ENCODE measurements at regions not wholly inside any gene's neighbourhood (a gene's known extent, or its start where the extent isn't known, plus 50 kb on each side); places are given as distances from the start of the nearest gene placed in this dataset.

DNA sequence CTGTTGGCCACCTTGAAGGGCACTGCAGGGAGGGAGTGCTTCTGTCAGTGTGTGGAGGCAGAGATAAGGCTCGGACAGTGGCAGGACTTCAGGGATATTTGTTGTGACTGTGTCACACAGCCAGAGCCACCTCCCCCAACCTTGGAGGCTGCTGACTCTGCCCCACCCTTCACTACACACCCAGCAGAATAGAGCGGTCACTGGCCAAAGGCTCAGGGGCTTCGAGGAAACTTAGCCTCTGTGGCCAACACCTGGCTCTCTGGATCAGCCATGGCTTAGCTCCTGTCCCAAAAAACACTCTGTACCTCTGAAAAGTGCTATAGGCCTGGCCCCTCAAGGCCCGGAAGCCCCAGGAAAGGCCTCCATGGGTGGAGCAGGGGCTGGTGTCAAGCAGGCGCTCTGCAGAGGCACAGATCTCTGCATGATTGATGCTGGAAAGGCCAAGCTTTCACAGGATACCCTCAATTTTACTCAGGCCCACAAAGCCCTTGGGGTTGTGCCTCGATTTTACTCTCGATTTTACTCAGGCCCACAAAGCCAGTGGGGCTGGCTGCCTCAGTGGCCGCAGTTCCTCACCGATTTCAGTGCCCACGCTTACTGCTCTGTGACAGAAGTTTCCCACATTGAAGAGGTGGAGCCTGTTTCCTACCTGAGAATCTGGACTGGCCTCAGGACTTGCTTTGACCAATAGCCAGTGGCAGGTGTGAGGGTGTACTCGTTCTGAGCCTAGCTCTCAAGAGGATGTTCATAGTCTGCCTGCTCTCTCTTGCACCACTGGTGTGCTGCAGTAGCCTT, 113.2 kb upstream of the GPR26 start:
- no peaks in the 10 kb centered on the region for H3K9me3 ChIP-seq (ENCODE audit: control insufficient read depth in 1 of 2, low read length in 2 of 2)
- no peak overlapping the region for H3K4me3 Mint-ChIP-seq
- CTCF ChIA-PET (ENCODE audit: partially characterized antibody): interaction anchor here (1.1 kb wide), 1 partner anchor 421 kb away, joined by 3 read pairs; no protein-coding TSS in a partner anchor
- intact Hi-C loops (cut with micrococcal nuclease): no loop called here
- no peaks in the 10 kb centered on the region for H3K4me1 ChIP-seq (ENCODE audit: insufficient read depth, low read length)
- no peak overlapping the region for H3K27ac ChIP-seq (ENCODE audit: low read depth, low read length)
- H3K9me3 Mint-ChIP-seq: peaks cover 0 to 2% (median 0%) of the 10 kb centered on the region in 8 donors
- DNase-seq: no peak
- POLR2A ChIA-PET (ENCODE audit: partially characterized antibody): no interaction called here
- no peak overlapping the region for H3K27ac Mint-ChIP-seq
- H3K36me3 Mint-ChIP-seq: no peaks in the 10 kb centered on the region
- peaks cover 0 to 2% (median 0%) of the 10 kb centered on the region in 4 donors for H3K4me1 Mint-ChIP-seq
- no peaks in the 10 kb centered on the region for H3K27me3 ChIP-seq (ENCODE audit: insufficient read depth, low read length)
- H3K27me3 Mint-ChIP-seq: peaks cover 12 to 13% of the 10 kb centered on the region in 2 donors
- no peaks in the 10 kb centered on the region for H3K36me3 ChIP-seq (ENCODE audit: insufficient read depth, low read length)
- H3K4me3 ChIP-seq (ENCODE audit: low read length in 2 of 2): no peak overlapping the region

DNA sequence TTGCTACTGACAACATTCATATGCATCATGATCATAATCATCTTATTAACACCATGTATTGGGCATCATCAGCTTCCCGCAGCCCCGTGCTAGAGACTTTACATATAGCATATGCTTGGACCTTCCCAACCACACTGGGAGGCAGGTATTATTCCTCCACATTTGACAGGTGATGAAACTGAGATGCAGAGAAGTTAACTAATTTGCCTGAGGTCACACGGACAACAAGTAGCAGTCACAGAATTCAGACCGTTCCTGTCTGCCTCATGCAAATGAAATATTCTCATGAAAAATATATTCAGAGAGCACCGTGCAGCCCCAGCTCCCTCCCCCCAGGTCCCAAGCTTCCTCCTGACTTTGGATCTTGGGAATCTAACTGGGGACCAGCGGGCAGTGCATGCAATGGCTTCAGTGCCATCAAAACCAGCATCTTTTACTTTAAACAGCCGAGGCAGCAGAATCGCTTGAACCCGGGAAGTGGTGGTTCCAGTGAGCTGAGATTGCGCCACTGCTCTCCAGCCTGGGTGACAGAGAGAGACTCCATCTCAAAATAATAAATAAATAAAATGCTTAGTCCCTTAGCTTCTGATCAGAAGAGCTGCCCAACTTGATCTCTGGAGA, 112.2 kb upstream of the GPR26 start:
- peaks cover 0 to 2% (median 0%) of the 10 kb centered on the region in 4 donors for H3K4me1 Mint-ChIP-seq
- intact Hi-C loops (cut with micrococcal nuclease): no loop called here
- no peaks in the 10 kb centered on the region for H3K36me3 ChIP-seq (ENCODE audit: insufficient read depth, low read length)
- POLR2A ChIA-PET (ENCODE audit: partially characterized antibody): no interaction called here
- H3K9me3 ChIP-seq (ENCODE audit: control insufficient read depth in 1 of 2, low read length in 2 of 2): no peaks in the 10 kb centered on the region
- H3K27me3 ChIP-seq (ENCODE audit: insufficient read depth, low read length): no peaks in the 10 kb centered on the region
- no peaks in the 10 kb centered on the region for H3K4me1 ChIP-seq (ENCODE audit: insufficient read depth, low read length)
- no peak overlapping the region for H3K27ac ChIP-seq (ENCODE audit: low read depth, low read length)
- peaks cover 13 to 14% of the 10 kb centered on the region in 2 donors for H3K27me3 Mint-ChIP-seq
- no peak overlapping the region for H3K27ac Mint-ChIP-seq
- no peak for DNase-seq
- CTCF ChIA-PET (ENCODE audit: partially characterized antibody): interaction anchor here (1.2 to 1.6 kb wide), 4 partner anchors 10 to 514 kb away, joined by 3 to 6 read pairs (median 5); no protein-coding TSS in a partner anchor
- no peak overlapping the region for H3K4me3 ChIP-seq (ENCODE audit: low read length in 2 of 2)
- H3K36me3 Mint-ChIP-seq: no peaks in the 10 kb centered on the region
- peaks cover 0 to 2% (median 0%) of the 10 kb centered on the region in 8 donors for H3K9me3 Mint-ChIP-seq
- no peak overlapping the region for H3K4me3 Mint-ChIP-seq

DNA sequence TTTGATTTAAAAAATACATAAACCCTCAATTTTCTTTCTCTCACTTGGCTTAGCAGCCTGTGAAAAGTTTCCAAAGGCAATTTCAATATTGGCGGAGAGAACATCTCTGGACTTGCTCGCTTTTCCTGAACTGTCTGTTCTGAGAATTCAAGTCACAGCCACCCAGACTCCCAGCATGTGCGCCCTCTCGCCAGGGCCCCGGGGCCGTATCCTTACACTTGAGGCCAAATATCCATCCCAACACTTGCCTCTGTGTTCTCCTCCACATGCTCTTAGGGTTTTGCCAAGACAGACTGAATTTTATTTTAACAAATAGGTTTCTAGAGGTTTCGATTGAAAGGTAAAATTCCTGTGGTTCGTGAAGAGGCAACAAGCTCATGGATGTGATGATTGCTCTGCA, 111.5 kb upstream of the GPR26 start:
- ChIA-PET CTCF (ENCODE audit: partially characterized antibody) (interaction anchor here (0.7 to 1.6 kb wide), 5 partner anchors 9 to 514 kb away, joined by 3 to 6 read pairs (median 5); no protein-coding TSS in a partner anchor), POLR2A (ENCODE audit: partially characterized antibody) (no interaction called here)
- Mint-ChIP-seq H3K9me3 (peaks cover 0 to 2% (median 0%) of the 10 kb centered on the region in 8 donors), H3K36me3 (no peaks in the 10 kb centered on the region), H3K4me3 (no peak overlapping the region), H3K4me1 (peaks cover 0 to 2% (median under 1%) of the 10 kb centered on the region in 4 donors), H3K27ac (no peak overlapping the region), H3K27me3 (peaks cover 14 to 16% of the 10 kb centered on the region in 2 donors)
- Histone ChIP-seq H3K9me3 (ENCODE audit: control insufficient read depth in 1 of 2, low read length in 2 of 2) (no peaks in the 10 kb centered on the region), H3K36me3 (ENCODE audit: insufficient read depth, low read length) (no peaks in the 10 kb centered on the region), H3K4me1 (ENCODE audit: insufficient read depth, low read length) (no peaks in the 10 kb centered on the region), H3K27me3 (ENCODE audit: insufficient read depth, low read length) (no peaks in the 10 kb centered on the region), H3K27ac (ENCODE audit: low read depth, low read length) (no peak overlapping the region), H3K4me3 (ENCODE audit: low read length in 2 of 2) (no peak overlapping the region)
- intact Hi-C loops (cut with micrococcal nuclease): no loop called here
- DNase-seq: no peak

DNA sequence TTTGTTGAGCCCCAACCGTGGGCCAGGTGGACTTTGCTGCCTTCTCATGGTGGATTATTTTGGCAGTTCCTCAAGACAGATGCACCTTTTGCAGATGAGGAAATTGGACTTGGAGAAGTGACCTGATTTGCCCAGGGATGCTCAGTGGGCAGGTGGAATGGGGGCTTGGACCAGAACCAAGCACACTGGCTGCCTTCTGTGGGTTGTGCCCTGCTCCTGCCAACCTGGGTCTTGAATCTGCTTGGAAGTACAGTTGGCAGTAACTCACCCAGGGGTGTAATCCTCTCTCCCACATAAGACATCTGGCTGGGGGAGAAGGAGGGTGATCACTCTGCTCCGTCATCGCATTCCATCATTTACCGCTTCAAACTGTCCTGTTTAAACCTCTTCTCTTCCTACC, 110.5 kb upstream of the GPR26 start:
- intact Hi-C loops (cut with micrococcal nuclease): no loop called here
- CTCF ChIA-PET (ENCODE audit: partially characterized antibody): interaction anchor here (0.7 to 1.6 kb wide), 2 partner anchors 422 to 424 kb away, joined by 5 to 6 read pairs; no protein-coding TSS in a partner anchor
- no peaks in the 10 kb centered on the region for H3K9me3 ChIP-seq (ENCODE audit: control insufficient read depth in 1 of 2, low read length in 2 of 2)
- Mint-ChIP-seq H3K36me3 (no peaks in the 10 kb centered on the region), H3K27ac (peak overlapping the region in 1 of 7 donors; percentile 40), H3K27me3 (peaks cover 10 to 23% of the 10 kb centered on the region in 2 donors), H3K4me1 (peaks cover 0 to 2% (median under 1%) of the 10 kb centered on the region in 4 donors), H3K4me3 (no peak overlapping the region), H3K9me3 (peaks cover 0 to 2% (median 0%) of the 10 kb centered on the region in 8 donors)
- no peaks in the 10 kb centered on the region for H3K4me1 ChIP-seq (ENCODE audit: insufficient read depth, low read length)
- H3K36me3 ChIP-seq (ENCODE audit: insufficient read depth, low read length): no peaks in the 10 kb centered on the region
- no peak overlapping the region for H3K27ac ChIP-seq (ENCODE audit: low read depth, low read length)
- no peak overlapping the region for H3K4me3 ChIP-seq (ENCODE audit: low read length in 2 of 2)
- POLR2A ChIA-PET (ENCODE audit: partially characterized antibody): no interaction called here
- no peak for DNase-seq
- H3K27me3 ChIP-seq (ENCODE audit: insufficient read depth, low read length): no peaks in the 10 kb centered on the region

DNA sequence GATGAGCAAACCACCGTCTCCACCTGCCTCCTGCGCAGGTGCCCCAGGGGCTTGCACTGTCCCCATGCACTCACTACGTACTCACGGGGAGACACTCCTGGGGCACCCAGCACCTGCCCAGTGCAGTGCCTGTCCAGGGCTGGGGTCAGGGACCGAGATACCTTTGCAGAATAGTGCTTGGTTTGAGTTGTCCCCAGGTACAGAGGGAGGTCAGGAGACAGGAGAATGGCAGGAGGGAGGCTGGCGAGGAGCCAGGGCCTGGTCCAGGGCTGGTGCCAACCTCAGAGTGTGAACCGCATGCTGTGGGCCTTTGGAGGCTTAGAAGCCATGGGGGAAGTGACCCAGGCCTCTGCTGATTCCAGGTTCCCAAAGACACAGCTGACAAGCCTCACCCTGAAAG, 110.1 kb upstream of the GPR26 start:
- Histone ChIP-seq H3K4me1 (ENCODE audit: insufficient read depth, low read length) (no peaks in the 10 kb centered on the region), H3K4me3 (ENCODE audit: low read length in 2 of 2) (no peak overlapping the region), H3K9me3 (ENCODE audit: control insufficient read depth in 1 of 2, low read length in 2 of 2) (no peaks in the 10 kb centered on the region), H3K27me3 (ENCODE audit: insufficient read depth, low read length) (no peaks in the 10 kb centered on the region), H3K36me3 (ENCODE audit: insufficient read depth, low read length) (no peaks in the 10 kb centered on the region), H3K27ac (ENCODE audit: low read depth, low read length) (no peak overlapping the region)
- no peak overlapping the region for H3K4me3 Mint-ChIP-seq
- peaks cover 10 to 24% of the 10 kb centered on the region in 2 donors for H3K27me3 Mint-ChIP-seq
- H3K36me3 Mint-ChIP-seq: no peaks in the 10 kb centered on the region
- POLR2A ChIA-PET (ENCODE audit: partially characterized antibody): no interaction called here
- intact Hi-C loops (cut with micrococcal nuclease): no loop called here
- peak overlapping the region in 1 of 7 donors; percentile 40 for H3K27ac Mint-ChIP-seq
- H3K4me1 Mint-ChIP-seq: peaks cover 0 to 2% (median under 1%) of the 10 kb centered on the region in 4 donors
- CTCF ChIA-PET (ENCODE audit: partially characterized antibody): interaction anchor here (5.2 kb wide), 1 partner anchor 423 kb away, joined by 52 read pairs; no protein-coding TSS in a partner anchor
- H3K9me3 Mint-ChIP-seq: peaks cover 0 to 2% (median 0%) of the 10 kb centered on the region in 8 donors
- no peak for DNase-seq

DNA sequence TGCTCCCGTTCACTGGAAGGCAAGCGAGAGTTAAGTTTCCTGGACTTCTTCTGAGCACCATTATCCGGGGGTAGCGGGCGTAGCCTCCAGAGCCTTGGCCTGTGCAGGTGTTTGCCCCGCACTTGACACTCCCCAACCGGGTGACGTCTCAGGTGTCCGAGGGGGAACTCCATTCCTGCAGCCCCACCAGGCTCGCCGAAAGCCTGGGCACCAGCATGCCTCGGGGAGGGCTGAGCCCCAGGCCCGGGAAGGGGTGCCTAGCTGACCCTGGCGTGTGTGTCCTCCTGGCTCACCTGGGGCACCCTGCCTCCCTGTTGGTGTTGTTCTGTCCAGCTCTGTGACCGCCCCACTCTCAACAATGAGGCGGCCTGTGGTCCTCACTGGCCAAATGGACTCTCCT, 109.4 kb upstream of the GPR26 start:
- H3K27ac ChIP-seq (ENCODE audit: low read depth, low read length): no peak overlapping the region
- peaks cover 0 to 2% (median 0%) of the 10 kb centered on the region in 4 donors for H3K4me1 Mint-ChIP-seq
- intact Hi-C loops (cut with micrococcal nuclease): no loop called here
- H3K27ac Mint-ChIP-seq: no peak overlapping the region
- H3K9me3 ChIP-seq (ENCODE audit: control insufficient read depth in 1 of 2, low read length in 2 of 2): no peaks in the 10 kb centered on the region
- no peaks in the 10 kb centered on the region for H3K27me3 ChIP-seq (ENCODE audit: insufficient read depth, low read length)
- H3K36me3 Mint-ChIP-seq: no peaks in the 10 kb centered on the region
- H3K4me1 ChIP-seq (ENCODE audit: insufficient read depth, low read length): no peaks in the 10 kb centered on the region
- DNase-seq: no peak
- H3K9me3 Mint-ChIP-seq: no peaks in the 10 kb centered on the region
- no peaks in the 10 kb centered on the region for H3K36me3 ChIP-seq (ENCODE audit: insufficient read depth, low read length)
- H3K4me3 ChIP-seq (ENCODE audit: low read length in 2 of 2): no peak overlapping the region
- ChIA-PET POLR2A (ENCODE audit: partially characterized antibody) (no interaction called here), CTCF (ENCODE audit: partially characterized antibody) (interaction anchor here (5.2 kb wide), 1 partner anchor 424 kb away, joined by 52 read pairs; no protein-coding TSS in a partner anchor)
- H3K4me3 Mint-ChIP-seq: no peak overlapping the region
- H3K27me3 Mint-ChIP-seq: peaks cover 7 to 22% of the 10 kb centered on the region in 2 donors
